K562 (cell line): ENCODE measurements at regions not wholly inside any gene's neighbourhood (a gene's known extent, or its start where the extent isn't known, plus 50 kb on each side); places are given as distances from the start of the nearest gene placed in this dataset.

Source experiments
- JUN ChIP-seq, 2 experiments: sonication (generic) in 1 of 2; formaldehyde crosslinking in 1 of 2; IDR thresholded peaks; 2 replicates each; pipeline versions ENCODE4 v1.6.1 to v1.8.0; 2012 to 2022; ENCODE audit warnings: borderline replicate concordance in 2 of 2, mild to moderate bottlenecking in 2 of 2, improper control_type of control experiment in 1 of 2, low read depth in 1 of 2, low read length in 1 of 2, missing genetic modification reagents in 1 of 2
- TF ChIP-seq, protein P1 (sequence below), 2 experiments: fragments of 450-650 bp in 1 of 2; sonication (generic) in 1 of 2; formaldehyde crosslinking in 1 of 2; IDR thresholded peaks in 1 of 2; conservative IDR thresholded peaks in 1 of 2; 2 replicates each; pipeline versions ENCODE4 v1.6.1 to v1.8.1; 2016 to 2023; ENCODE audit warnings: mild to moderate bottlenecking in 2 of 2, moderate library complexity in 2 of 2, inconsistent platforms in 1 of 2, missing genetic modification reagents in 1 of 2

GRCh38 chr5:8019719-8020218 is 150.8 kb downstream of the MTRR start:
- no peak for TF ChIP-seq JUN (IDR thresholded peaks at IDR 0.05; ENCODE audit: borderline replicate concordance, low read depth, low read length)
- TF ChIP-seq JUN (CRISPR knock-in tag; IDR thresholded peaks at IDR 0.05; ENCODE audit: borderline replicate concordance): no peak
- TF ChIP-seq, protein P1, sequence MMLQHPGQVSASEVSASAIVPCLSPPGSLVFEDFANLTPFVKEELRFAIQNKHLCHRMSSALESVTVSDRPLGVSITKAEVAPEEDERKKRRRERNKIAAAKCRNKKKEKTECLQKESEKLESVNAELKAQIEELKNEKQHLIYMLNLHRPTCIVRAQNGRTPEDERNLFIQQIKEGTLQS (IDR thresholded peaks at IDR 0.05): no peak
- TF ChIP-seq, protein P1 (CRISPR knock-in tag; conservative IDR thresholded peaks at IDR 0.05): no peak
